ENCODE measurements at regions not wholly inside any gene's neighbourhood (a gene's known extent, or its start where the extent isn't known, plus 50 kb on each side); places are given as distances from the start of the nearest gene placed in this dataset.

GRCh38 chr2:104473546-104473945 lies 380.4 kb upstream of the POU3F3 start:
- TF ChIP-seq CTCF (IDR thresholded peaks at IDR 0.05) (no peak), POLR2A (IDR thresholded peaks at IDR 0.05) (no peak)
